GM12878 (cell line): ENCODE measurements at regions not wholly inside any gene's neighbourhood (a gene's known extent, or its start where the extent isn't known, plus 50 kb on each side); places are given as distances from the start of the nearest gene placed in this dataset.
A peak's percentile ranks its signal among the peaks of the same experiment; 100 is the strongest.

Experiments used
- ATAC-seq: fragments of 200-7000 bp; cut with Tn5 transposase; 3 replicates; pipeline ENCODE4 v1.9.1; 2020; ENCODE audit warnings: mild to moderate bottlenecking, moderate library complexity
- BruUV-seq: library from RNA; stranded (reverse); fragments of 400-500 nt; replicated peaks from 2 replicates; lab custom pipeline; 2021; lab: Mats Ljungman, UMichigan
- CTCF ChIA-PET: fragments of 300-600 bp; sonication (Branson Sonifier 250); formaldehyde crosslinking; extraction: SDS; loops from one replicate; lab custom pipeline; 2021; ENCODE audit warnings: inconsistent platforms; lab: Yijun Ruan, JAX
- POLR2A ChIA-PET: fragments of 350-600 bp; formaldehyde crosslinking; extraction: SDS; loops from one replicate; lab custom pipeline; 2021; ENCODE audit warnings: inconsistent platforms; lab: Charles Lee
- RAD21 ChIA-PET: fragments of 300-600 bp; sonication (Branson Sonifier 250); formaldehyde crosslinking; loops from one replicate; lab custom pipeline; 2023; ENCODE audit warnings: antibody characterized with exemption; ENCODE audit not compliant: unreplicated experiment; lab: Charles Lee
- SMC1A ChIA-PET: fragments of 300-600 bp; sonication (Branson Sonifier 250); formaldehyde crosslinking; loops from one replicate; lab custom pipeline; 2023; ENCODE audit not compliant: unreplicated experiment, uncharacterized antibody; lab: Charles Lee
- DNase-seq: peaks from one replicate; pipeline ENCODE4 v3.0.0-alpha.2; 2011; ENCODE audit warnings: low read depth, low spot score
- FAIRE-seq: peaks from 3 replicates; lab custom pipeline; 2011; peaks lifted over from hg19 to GRCh38; lab: Jason Lieb, UNC
- H2AFZ ChIP-seq: 2 replicates; pipeline ENCODE4 v1.6.0; 2011; ENCODE audit warnings: low read depth, low read length, control low read depth; ENCODE audit not compliant: control insufficient read depth
- H3K27ac ChIP-seq: 2 replicates; pipeline ENCODE4 v1.5.1; 2011; ENCODE audit warnings: control low read depth; ENCODE audit not compliant: control insufficient read depth, insufficient read depth
- H3K27me3 ChIP-seq, 2 experiments: replicated peaks in 1 of 2; 2 replicates each; pipeline versions ENCODE4 v1.6.0 to v1.6.1; 2011; ENCODE audit warnings: low read length in 1 of 2; ENCODE audit not compliant: control insufficient read depth in 2 of 2, insufficient read depth in 2 of 2
- H3K36me3 ChIP-seq, 2 experiments: 2 replicates each; pipeline ENCODE4 v1.5.1; 2011; ENCODE audit warnings: low read length in 1 of 2; ENCODE audit not compliant: control insufficient read depth in 2 of 2, insufficient read depth in 2 of 2
- H3K4me1 ChIP-seq: 2 replicates; pipeline ENCODE4 v1.6.1; 2011; ENCODE audit warnings: mild to moderate bottlenecking, low read length, moderate library complexity, mixed read lengths; ENCODE audit not compliant: control insufficient read depth, insufficient read depth
- H3K4me2 ChIP-seq: 2 replicates; pipeline ENCODE4 v1.6.0; 2011; ENCODE audit warnings: control low read depth; ENCODE audit not compliant: control insufficient read depth, insufficient read depth
- H3K4me3 ChIP-seq: fragments of 200-600 bp; sonication (generic); 2 replicates; pipeline ENCODE4 v1.5.1; 2016
- H3K79me2 ChIP-seq: 2 replicates; pipeline ENCODE4 v1.6.0; 2011; ENCODE audit warnings: low read length; ENCODE audit not compliant: control insufficient read depth, insufficient read depth
- H3K9ac ChIP-seq: 2 replicates; pipeline ENCODE4 v1.8.0; 2011; ENCODE audit warnings: low read length, control low read depth, mixed read lengths; ENCODE audit not compliant: control insufficient read depth, insufficient read depth
- H3K9me3 ChIP-seq: replicated peaks from 3 replicates; pipeline ENCODE4 v1.5.1; 2011; ENCODE audit warnings: mild to moderate bottlenecking, low read length; ENCODE audit not compliant: control insufficient read depth, insufficient read depth
- H4K20me1 ChIP-seq: 2 replicates; pipeline ENCODE4 v1.6.0; 2011; ENCODE audit not compliant: control insufficient read depth, insufficient read depth
- ASH2L ChIP-seq: fragments of 300-600, 200-600 bp; sonication (generic); IDR thresholded peaks from 2 replicates; pipeline ENCODE4 v1.6.1; 2017; ENCODE audit warnings: low read depth, mild to moderate bottlenecking, borderline replicate concordance
- EED ChIP-seq: sonication (generic); IDR thresholded peaks from 2 replicates; pipeline ENCODE4 v1.6.1; 2016; ENCODE audit warnings: antibody characterized with exemption, low read depth
- EP300 ChIP-seq, 2 experiments: fragments of 150-350 bp in 1 of 2; IDR thresholded peaks; 2 replicates each; pipeline ENCODE4 v1.6.1; 2011 to 2012; ENCODE audit warnings: low read depth in 2 of 2, low read length in 2 of 2, borderline replicate concordance in 1 of 2, improper control_type of control experiment in 1 of 2, inconsistent platforms in 1 of 2; ENCODE audit not compliant: control insufficient read depth in 1 of 2
- ETV6 ChIP-seq, 2 experiments: fragments of 450-650 bp in 1 of 2; IDR thresholded peaks in 1 of 2; conservative IDR thresholded peaks in 1 of 2; 2 replicates each; pipeline ENCODE4 v1.6.1; 2014; ENCODE audit warnings: antibody characterized with exemption in 1 of 2, borderline replicate concordance in 1 of 2, low read depth in 1 of 2, mild to moderate bottlenecking in 1 of 2, moderate library complexity in 1 of 2
- MEF2B ChIP-seq: fragments of 450-650 bp; IDR thresholded peaks from 2 replicates; pipeline ENCODE4 v1.6.1; 2018; ENCODE audit warnings: mild to moderate bottlenecking, moderate library complexity; ENCODE audit not compliant: partially characterized antibody, poor library complexity, severe bottlenecking
- RCOR1 ChIP-seq: conservative IDR thresholded peaks from 2 replicates; pipeline ENCODE4 v1.6.1; 2012; ENCODE audit warnings: low read depth, low read length, improper control_type of control experiment
- SP1 ChIP-seq: IDR thresholded peaks from one replicate; pipeline ENCODE4 v1.6.1; 2011; ENCODE audit warnings: low read depth, low read length
- ZBED1 ChIP-seq: IDR thresholded peaks from 2 replicates; pipeline ENCODE4 v1.6.1; 2016; ENCODE audit warnings: borderline replicate concordance
- whole genome bisulfite sequencing: methylation state at CpG from one replicate; pipeline ENCODE4 v1.1.6; 2016; ENCODE audit warnings: low lambda C conversion rate; ENCODE audit not compliant: insufficient replicate concordance, insufficient coverage; ENCODE audit errors: missing lambda C conversion rate; 5-methylcytosine and 5-hydroxymethylcytosine counted together
- in situ Hi-C: fragments of 300-500 bp; cut with MboI; formaldehyde crosslinking; loops from 9 replicates; pipeline ENCODE4 v1.14.3; 2018; ENCODE audit warnings: mixed read lengths
- intact Hi-C: fragments of 100-400 bp; cut with micrococcal nuclease; formaldehyde crosslinking; loops from one replicate; pipeline ENCODE4 v1.14.2; 2022; ENCODE audit not compliant: unreplicated experiment
- TF ChIP-seq, protein P1 (sequence below): fragments of 450-650 bp; IDR thresholded peaks from 2 replicates; pipeline ENCODE4 v1.6.1; 2018; ENCODE audit warnings: borderline replicate concordance, mild to moderate bottlenecking; ENCODE audit not compliant: partially characterized antibody
- TF ChIP-seq, protein P2 (sequence below): fragments of 450-650 bp; IDR thresholded peaks from 2 replicates; pipeline ENCODE4 v1.6.1; 2017; ENCODE audit warnings: mild to moderate bottlenecking, moderate library complexity

DNA sequence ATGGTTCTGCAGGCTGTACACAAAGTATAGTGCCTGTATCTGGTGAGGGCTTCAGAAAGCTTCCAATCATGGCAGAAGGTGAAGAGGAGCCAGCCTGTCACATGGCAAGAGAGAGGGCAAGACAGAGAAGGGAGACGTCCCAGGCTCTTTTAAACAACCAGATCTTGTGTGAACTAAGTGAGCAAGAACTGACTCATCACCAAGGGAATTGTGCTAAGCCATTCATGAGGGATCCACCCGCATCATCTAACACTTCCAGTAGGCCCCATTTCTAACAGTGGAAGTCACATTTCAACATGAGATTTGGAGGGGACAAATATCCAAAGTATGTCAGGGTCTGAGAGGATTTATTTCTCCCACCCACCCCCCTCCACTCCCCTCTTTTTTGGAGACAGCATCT lies 56.2 kb upstream of the ELAC2 start:
- TF ChIP-seq MEF2B (peak; percentile 54), EP300 (IDR thresholded peaks at IDR 0.05; ENCODE audit: borderline replicate concordance in 1 of 2, control insufficient read depth in 1 of 2, low read depth in 2 of 2, low read length in 2 of 2) (no peak), EED (no peak), ETV6 (conservative IDR thresholded peaks at IDR 0.05 in 1 of 2, IDR thresholded peaks at IDR 0.05 in 1 of 2; ENCODE audit: borderline replicate concordance in 1 of 2, low read depth in 1 of 2) (no peak), SP1 (no peak), RCOR1 (no peak), ZBED1 (no peak), ASH2L (no peak)
- TF ChIP-seq, protein P1, sequence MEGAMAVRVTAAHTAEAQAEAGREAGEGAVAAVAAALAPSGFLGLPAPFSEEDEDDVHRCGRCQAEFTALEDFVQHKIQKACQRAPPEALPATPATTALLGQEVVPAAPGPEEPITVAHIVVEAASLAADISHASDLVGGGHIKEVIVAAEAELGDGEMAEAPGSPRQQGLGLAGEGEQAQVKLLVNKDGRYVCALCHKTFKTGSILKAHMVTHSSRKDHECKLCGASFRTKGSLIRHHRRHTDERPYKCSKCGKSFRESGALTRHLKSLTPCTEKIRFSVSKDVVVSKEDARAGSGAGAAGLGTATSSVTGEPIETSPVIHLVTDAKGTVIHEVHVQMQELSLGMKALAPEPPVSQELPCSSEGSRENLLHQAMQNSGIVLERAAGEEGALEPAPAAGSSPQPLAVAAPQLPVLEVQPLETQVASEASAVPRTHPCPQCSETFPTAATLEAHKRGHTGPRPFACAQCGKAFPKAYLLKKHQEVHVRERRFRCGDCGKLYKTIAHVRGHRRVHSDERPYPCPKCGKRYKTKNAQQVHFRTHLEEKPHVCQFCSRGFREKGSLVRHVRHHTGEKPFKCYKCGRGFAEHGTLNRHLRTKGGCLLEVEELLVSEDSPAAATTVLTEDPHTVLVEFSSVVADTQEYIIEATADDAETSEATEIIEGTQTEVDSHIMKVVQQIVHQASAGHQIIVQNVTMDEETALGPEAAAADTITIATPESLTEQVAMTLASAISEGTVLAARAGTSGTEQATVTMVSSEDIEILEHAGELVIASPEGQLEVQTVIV, result no peak
- TF ChIP-seq, protein P2, sequence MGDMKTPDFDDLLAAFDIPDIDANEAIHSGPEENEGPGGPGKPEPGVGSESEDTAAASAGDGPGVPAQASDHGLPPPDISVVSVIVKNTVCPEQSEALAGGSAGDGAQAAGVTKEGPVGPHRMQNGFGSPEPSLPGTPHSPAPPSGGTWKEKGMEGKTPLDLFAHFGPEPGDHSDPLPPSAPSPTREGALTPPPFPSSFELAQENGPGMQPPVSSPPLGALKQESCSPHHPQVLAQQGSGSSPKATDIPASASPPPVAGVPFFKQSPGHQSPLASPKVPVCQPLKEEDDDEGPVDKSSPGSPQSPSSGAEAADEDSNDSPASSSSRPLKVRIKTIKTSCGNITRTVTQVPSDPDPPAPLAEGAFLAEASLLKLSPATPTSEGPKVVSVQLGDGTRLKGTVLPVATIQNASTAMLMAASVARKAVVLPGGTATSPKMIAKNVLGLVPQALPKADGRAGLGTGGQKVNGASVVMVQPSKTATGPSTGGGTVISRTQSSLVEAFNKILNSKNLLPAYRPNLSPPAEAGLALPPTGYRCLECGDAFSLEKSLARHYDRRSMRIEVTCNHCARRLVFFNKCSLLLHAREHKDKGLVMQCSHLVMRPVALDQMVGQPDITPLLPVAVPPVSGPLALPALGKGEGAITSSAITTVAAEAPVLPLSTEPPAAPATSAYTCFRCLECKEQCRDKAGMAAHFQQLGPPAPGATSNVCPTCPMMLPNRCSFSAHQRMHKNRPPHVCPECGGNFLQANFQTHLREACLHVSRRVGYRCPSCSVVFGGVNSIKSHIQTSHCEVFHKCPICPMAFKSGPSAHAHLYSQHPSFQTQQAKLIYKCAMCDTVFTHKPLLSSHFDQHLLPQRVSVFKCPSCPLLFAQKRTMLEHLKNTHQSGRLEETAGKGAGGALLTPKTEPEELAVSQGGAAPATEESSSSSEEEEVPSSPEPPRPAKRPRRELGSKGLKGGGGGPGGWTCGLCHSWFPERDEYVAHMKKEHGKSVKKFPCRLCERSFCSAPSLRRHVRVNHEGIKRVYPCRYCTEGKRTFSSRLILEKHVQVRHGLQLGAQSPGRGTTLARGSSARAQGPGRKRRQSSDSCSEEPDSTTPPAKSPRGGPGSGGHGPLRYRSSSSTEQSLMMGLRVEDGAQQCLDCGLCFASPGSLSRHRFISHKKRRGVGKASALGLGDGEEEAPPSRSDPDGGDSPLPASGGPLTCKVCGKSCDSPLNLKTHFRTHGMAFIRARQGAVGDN, result 0 out of 2 replicates have a peak, but pooled peaks have one; percentile 46
- intact Hi-C loops, result no loop called here
- DNase-seq, result no peak
- Histone ChIP-seq H2AFZ (no peak overlapping the region), H3K27me3 (no peaks in the 10 kb centered on the region), H3K79me2 (no peaks in the 10 kb centered on the region), H3K9me3 (no peaks in the 10 kb centered on the region), H3K36me3 (no peaks in the 10 kb centered on the region), H4K20me1 (no peaks in the 10 kb centered on the region), H3K4me1 (no peaks in the 10 kb centered on the region), H3K27ac (no peak overlapping the region), H3K4me2 (no peak overlapping the region), H3K4me3 (no peak overlapping the region), H3K9ac (no peak overlapping the region)
- RAD21 ChIA-PET, result interaction anchor here (1.8 kb wide), 1 partner anchor 10 kb away, joined by 3 read pairs; no protein-coding TSS in a partner anchor
- CTCF ChIA-PET, result interaction anchor here (1.1 to 1.3 kb wide), 4 partner anchors 9 to 50 kb away, joined by 3 to 5 read pairs (median 4); no protein-coding TSS in a partner anchor
- 50% methylated on average over 2 of the region's 2 CpGs for WGBS
- ATAC-seq, result no peak
- no TSS peak for BruUV-seq
- FAIRE-seq, result no peak
- POLR2A ChIA-PET, result interaction anchor here (1.2 kb wide), 1 partner anchor 9 kb away, joined by 5 read pairs; no protein-coding TSS in a partner anchor
- SMC1A ChIA-PET, result interaction anchor here (1.7 to 2.3 kb wide), 2 partner anchors 10 to 16 kb away, joined by 4 to 9 read pairs; no protein-coding TSS in a partner anchor
- in situ Hi-C loops, result no loop called here
